Mesenchymal stem cell (in vitro differentiated cells and primary cell): ENCODE measurements at regions not wholly inside any gene's neighbourhood (a gene's known extent, or its start where the extent isn't known, plus 50 kb on each side); places are given as distances from the start of the nearest gene placed in this dataset.

Source experiments
- DNase-seq: peaks from one replicate; pipeline ENCODE4 v3.0.0-alpha.2; 2013
- H2AFZ ChIP-seq: one replicate; pipeline ENCODE4 v1.6.1; 2013; ENCODE audit warnings: low read depth, mild to moderate bottlenecking, control low read depth, inconsistent platforms, low read length, moderate library complexity
- H2AK5ac ChIP-seq: 2 replicates; pipeline ENCODE4 v1.6.1; 2013; ENCODE audit warnings: low read length, moderate library complexity, mild to moderate bottlenecking, inconsistent platforms; ENCODE audit not compliant: severe bottlenecking
- H2BK120ac ChIP-seq: one replicate; pipeline ENCODE4 v1.6.1; 2013; ENCODE audit warnings: low read depth, mild to moderate bottlenecking, inconsistent platforms, low read length, moderate library complexity
- H2BK12ac ChIP-seq, 2 experiments: one replicate each; pipeline ENCODE4 v1.6.1; 2013; ENCODE audit warnings: inconsistent platforms in 2 of 2, low read length in 2 of 2, mild to moderate bottlenecking in 2 of 2, moderate library complexity in 2 of 2, control low read depth in 1 of 2
- H2BK15ac ChIP-seq: one replicate; pipeline ENCODE4 v1.6.1; 2013; ENCODE audit warnings: mild to moderate bottlenecking, low read depth, inconsistent platforms; ENCODE audit not compliant: poor library complexity, severe bottlenecking
- H2BK5ac ChIP-seq: 2 replicates; pipeline ENCODE4 v1.6.1; 2013; ENCODE audit warnings: low read depth, mild to moderate bottlenecking, low read length, control low read depth, inconsistent platforms; ENCODE audit not compliant: poor library complexity, severe bottlenecking
- H3K14ac ChIP-seq, 2 experiments: one replicate each; pipeline ENCODE4 v1.6.1; 2013; ENCODE audit warnings: inconsistent platforms in 2 of 2, low read length in 2 of 2, control low read depth in 1 of 2, mild to moderate bottlenecking in 1 of 2, moderate library complexity in 1 of 2
- H3K18ac ChIP-seq, 2 experiments: one replicate each; pipeline ENCODE4 v1.6.1; 2013; ENCODE audit warnings: inconsistent platforms in 2 of 2, low read length in 2 of 2, control low read depth in 1 of 2, low read depth in 1 of 2, mild to moderate bottlenecking in 1 of 2
- H3K23ac ChIP-seq, 2 experiments: one replicate each; pipeline ENCODE4 v1.6.1; 2013; ENCODE audit warnings: inconsistent platforms in 2 of 2, low read length in 2 of 2, mild to moderate bottlenecking in 2 of 2, moderate library complexity in 2 of 2, control low read depth in 1 of 2
- H3K27ac ChIP-seq: 2 replicates; pipeline ENCODE4 v1.5.1; 2013; ENCODE audit warnings: mild to moderate bottlenecking, moderate library complexity, low read length, control low read depth, inconsistent platforms; ENCODE audit not compliant: poor library complexity, severe bottlenecking
- H3K27me3 ChIP-seq, 2 experiments: 2 replicates each; pipeline versions ENCODE4 v1.6.1 to v1.7.0; 2013; ENCODE audit warnings: low read length in 2 of 2, mild to moderate bottlenecking in 2 of 2, moderate library complexity in 2 of 2, control low read depth in 1 of 2, inconsistent platforms in 1 of 2; ENCODE audit not compliant: control insufficient read depth in 1 of 2, insufficient read depth in 1 of 2
- H3K36me3 ChIP-seq, 2 experiments: 2 replicates each; pipeline versions ENCODE4 v1.6.1 to v1.7.0; 2013; ENCODE audit warnings: low read length in 2 of 2, control low read depth in 1 of 2, inconsistent platforms in 1 of 2, low read depth in 1 of 2, mild to moderate bottlenecking in 1 of 2; ENCODE audit not compliant: insufficient read depth in 2 of 2, control insufficient read depth in 1 of 2
- H3K4ac ChIP-seq, 2 experiments: one replicate each; pipeline ENCODE4 v1.6.1; 2013; ENCODE audit warnings: inconsistent platforms in 2 of 2, low read length in 2 of 2, mild to moderate bottlenecking in 2 of 2, moderate library complexity in 2 of 2, control low read depth in 1 of 2, low read depth in 1 of 2
- H3K4me1 ChIP-seq: 2 replicates; pipeline ENCODE4 v1.6.1; 2013; ENCODE audit warnings: low read depth, low read length, control low read depth; ENCODE audit not compliant: control insufficient read depth, insufficient read depth
- H3K4me2 ChIP-seq: 2 replicates; pipeline ENCODE4 v1.6.1; 2013; ENCODE audit warnings: low read length, mild to moderate bottlenecking, inconsistent platforms; ENCODE audit not compliant: poor library complexity, severe bottlenecking
- H3K4me3 ChIP-seq, 2 experiments: 2 replicates each; pipeline versions ENCODE4 v1.5.1 to v1.7.0; 2013; ENCODE audit warnings: low read length in 2 of 2, mild to moderate bottlenecking in 2 of 2, control low read depth in 1 of 2, low read depth in 1 of 2; ENCODE audit not compliant: insufficient read depth in 1 of 2
- H3K79me1 ChIP-seq: replicated peaks from 2 replicates; pipeline ENCODE4 v1.6.1; 2013; ENCODE audit warnings: mild to moderate bottlenecking, control low read depth, low read length, inconsistent platforms; ENCODE audit not compliant: poor library complexity, severe bottlenecking
- H3K9ac ChIP-seq: 2 replicates; pipeline ENCODE4 v1.7.0; 2013; ENCODE audit warnings: mild to moderate bottlenecking, low read length, moderate library complexity
- H3K9me3 ChIP-seq: 2 replicates; pipeline ENCODE4 v1.7.0; 2013; ENCODE audit warnings: mild to moderate bottlenecking, low read length; ENCODE audit not compliant: control insufficient read depth
- H4K8ac ChIP-seq: one replicate; pipeline ENCODE4 v1.6.1; 2013; ENCODE audit warnings: inconsistent platforms, mild to moderate bottlenecking, low read length, moderate library complexity
- H4K91ac ChIP-seq: one replicate; pipeline ENCODE4 v1.6.1; 2013; ENCODE audit warnings: mild to moderate bottlenecking, low read length, inconsistent platforms
- WGBS: methylation state at CpG from one replicate; pipeline ENCODE4 v1.1.7; 2013; ENCODE audit warnings: mixed read lengths; 5-methylcytosine and 5-hydroxymethylcytosine counted together

DNA sequence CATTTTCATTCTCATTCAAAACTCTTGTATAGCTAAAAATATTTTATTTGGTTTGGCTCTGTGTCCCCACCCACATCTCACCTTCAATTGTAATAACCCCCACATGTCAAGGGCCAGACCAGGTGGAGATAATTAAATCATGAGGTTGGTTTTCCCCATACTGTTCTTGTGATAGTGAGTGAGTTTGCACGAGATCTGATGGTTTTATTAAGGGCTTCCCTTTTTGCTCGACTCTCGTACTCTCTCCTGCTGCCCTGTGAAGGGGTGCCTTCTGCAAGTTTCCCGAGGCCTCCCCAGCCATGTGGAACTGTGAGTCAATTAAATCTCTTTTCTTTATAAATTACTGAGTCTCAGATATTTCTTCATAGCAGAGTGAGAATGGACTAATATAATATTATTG is 768.0 kb downstream of the STIM2 start:
- Histone ChIP-seq H4K8ac (no peak overlapping the region), H2BK15ac (no peak overlapping the region), H2BK120ac (no peak overlapping the region), H2BK12ac (no peak overlapping the region), H3K18ac (no peak overlapping the region), H3K36me3 (no peaks in the 10 kb centered on the region), H2BK5ac (no peak overlapping the region), H3K4me3 (no peak overlapping the region), H3K79me1 (no peaks in the 10 kb centered on the region), H2AFZ (no peak overlapping the region), H3K14ac (no peak overlapping the region), H3K27me3 (no peaks in the 10 kb centered on the region), H3K27ac (no peak overlapping the region), H2AK5ac (no peak overlapping the region), H3K9ac (no peak overlapping the region), H3K9me3 (no peaks in the 10 kb centered on the region), H3K23ac (no peak overlapping the region), H3K4me2 (no peak overlapping the region), H4K91ac (no peak overlapping the region), H3K4ac (no peak overlapping the region), H3K4me1 (no peaks in the 10 kb centered on the region)
- DNase-seq = no peak
- 100% methylated on average over 1 of the region's 4 CpGs for WGBS

DNA sequence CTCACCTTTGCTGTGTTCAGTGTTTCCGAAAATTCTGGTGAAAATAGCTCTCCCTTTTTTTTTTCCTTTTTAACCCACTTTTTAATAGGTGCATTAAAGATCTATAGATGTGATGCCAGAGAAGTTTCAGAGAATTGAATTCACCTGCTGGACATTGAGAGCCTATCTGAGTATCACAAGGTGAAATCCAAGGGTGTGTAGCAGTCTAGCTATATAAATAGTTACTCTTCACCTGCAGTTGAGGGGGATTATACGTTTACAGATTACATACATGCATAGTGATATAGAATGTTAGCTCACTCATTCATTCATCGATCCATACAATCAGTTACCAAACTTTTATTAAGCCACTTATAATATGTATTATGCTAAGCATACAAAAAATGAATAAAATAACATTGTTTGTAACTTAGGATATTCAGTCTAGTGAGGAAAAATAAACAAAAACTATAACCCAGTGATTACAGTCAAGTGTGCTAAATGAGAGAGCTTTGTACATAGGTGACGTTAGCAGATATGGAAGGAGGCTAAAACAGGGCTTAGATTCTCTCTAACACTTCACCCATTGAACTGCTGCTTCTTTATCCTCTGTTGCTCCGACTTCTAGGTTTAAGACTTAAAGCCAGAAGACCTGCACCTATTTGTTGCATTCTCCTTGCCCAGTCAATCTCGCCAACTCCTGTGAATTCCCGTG is 769.0 kb downstream of the STIM2 start:
- no peak overlapping the region for H3K27ac ChIP-seq
- H3K23ac ChIP-seq = no peak overlapping the region
- H3K4ac ChIP-seq = no peak overlapping the region
- H2BK15ac ChIP-seq = no peak overlapping the region
- DNase-seq = no peak
- no peak overlapping the region for H3K4me3 ChIP-seq
- H3K4me1 ChIP-seq = no peaks in the 10 kb centered on the region
- no peak overlapping the region for H2AFZ ChIP-seq
- WGBS = 96% methylated on average over 4 of the region's 7 CpGs
- H2AK5ac ChIP-seq = no peak overlapping the region
- H3K27me3 ChIP-seq = no peaks in the 10 kb centered on the region
- H3K79me1 ChIP-seq = no peaks in the 10 kb centered on the region
- H2BK5ac ChIP-seq = no peak overlapping the region
- no peak overlapping the region for H2BK12ac ChIP-seq
- no peak overlapping the region for H3K14ac ChIP-seq
- H2BK120ac ChIP-seq = no peak overlapping the region
- H3K9ac ChIP-seq = no peak overlapping the region
- H4K91ac ChIP-seq = no peak overlapping the region
- no peak overlapping the region for H3K4me2 ChIP-seq
- no peak overlapping the region for H4K8ac ChIP-seq
- no peak overlapping the region for H3K18ac ChIP-seq
- H3K9me3 ChIP-seq = no peaks in the 10 kb centered on the region
- H3K36me3 ChIP-seq = no peaks in the 10 kb centered on the region

DNA sequence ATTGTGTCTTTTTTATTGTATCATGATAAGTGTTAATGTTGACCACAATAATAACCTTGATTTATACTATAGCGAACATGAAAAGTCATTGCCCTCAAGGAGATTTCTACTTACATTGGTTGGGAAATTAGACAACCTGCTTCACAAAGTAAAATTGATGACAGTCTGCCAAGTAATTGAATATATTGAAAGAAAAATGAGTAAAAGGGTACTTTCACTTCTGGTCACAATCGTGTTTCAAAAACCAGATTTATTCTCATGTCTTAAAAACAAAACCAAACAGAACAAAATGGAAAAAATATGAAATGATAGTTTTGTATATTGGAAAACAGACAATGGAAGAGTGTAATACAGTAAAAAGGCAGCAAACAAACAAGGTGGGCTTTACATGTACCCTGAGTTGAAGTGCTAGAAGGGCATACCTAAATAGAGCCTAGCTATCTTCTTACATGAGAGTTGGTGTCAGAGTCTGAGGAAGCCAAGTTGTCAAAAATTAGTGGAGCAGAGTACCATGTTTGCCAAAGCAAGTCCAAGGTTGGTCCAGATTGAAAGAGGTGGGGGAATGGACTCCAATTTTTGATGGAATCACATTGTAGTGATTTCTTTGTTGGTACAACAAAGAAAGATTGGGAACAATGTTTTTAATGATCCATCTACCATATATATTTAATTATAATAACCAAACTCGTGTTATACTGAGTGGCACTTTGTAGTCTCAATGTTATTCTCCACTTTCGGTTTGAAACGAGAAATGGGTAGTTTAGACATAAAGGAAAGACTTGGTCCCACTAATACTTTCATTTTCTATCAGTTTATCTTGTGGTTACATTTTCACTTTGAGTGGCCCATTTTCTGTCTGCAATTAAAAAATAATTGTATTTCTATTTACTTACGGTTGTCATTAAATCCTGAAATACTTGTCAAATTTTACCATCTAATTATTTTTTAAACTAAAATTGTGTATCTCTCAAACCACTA is 775.6 kb downstream of the STIM2 start:
- H3K23ac ChIP-seq = no peak overlapping the region
- no peak overlapping the region for H2BK15ac ChIP-seq
- H3K27ac ChIP-seq = no peak overlapping the region
- H3K4me3 ChIP-seq = no peak overlapping the region
- no peak overlapping the region for H2AK5ac ChIP-seq
- DNase-seq = no peak
- H3K36me3 ChIP-seq = no peaks in the 10 kb centered on the region
- no peak overlapping the region for H3K18ac ChIP-seq
- H3K9me3 ChIP-seq = no peaks in the 10 kb centered on the region
- H2BK12ac ChIP-seq = no peak overlapping the region
- no peak overlapping the region for H2BK120ac ChIP-seq
- 100% methylated on average over 2 of the region's 6 CpGs for WGBS
- no peaks in the 10 kb centered on the region for H3K79me1 ChIP-seq
- no peak overlapping the region for H4K91ac ChIP-seq
- H3K4ac ChIP-seq = no peak overlapping the region
- no peak overlapping the region for H3K9ac ChIP-seq
- H3K27me3 ChIP-seq = no peaks in the 10 kb centered on the region
- H3K4me1 ChIP-seq = no peaks in the 10 kb centered on the region
- H3K14ac ChIP-seq = no peak overlapping the region
- no peak overlapping the region for H4K8ac ChIP-seq
- H2BK5ac ChIP-seq = no peak overlapping the region
- no peak overlapping the region for H3K4me2 ChIP-seq
- no peak overlapping the region for H2AFZ ChIP-seq

DNA sequence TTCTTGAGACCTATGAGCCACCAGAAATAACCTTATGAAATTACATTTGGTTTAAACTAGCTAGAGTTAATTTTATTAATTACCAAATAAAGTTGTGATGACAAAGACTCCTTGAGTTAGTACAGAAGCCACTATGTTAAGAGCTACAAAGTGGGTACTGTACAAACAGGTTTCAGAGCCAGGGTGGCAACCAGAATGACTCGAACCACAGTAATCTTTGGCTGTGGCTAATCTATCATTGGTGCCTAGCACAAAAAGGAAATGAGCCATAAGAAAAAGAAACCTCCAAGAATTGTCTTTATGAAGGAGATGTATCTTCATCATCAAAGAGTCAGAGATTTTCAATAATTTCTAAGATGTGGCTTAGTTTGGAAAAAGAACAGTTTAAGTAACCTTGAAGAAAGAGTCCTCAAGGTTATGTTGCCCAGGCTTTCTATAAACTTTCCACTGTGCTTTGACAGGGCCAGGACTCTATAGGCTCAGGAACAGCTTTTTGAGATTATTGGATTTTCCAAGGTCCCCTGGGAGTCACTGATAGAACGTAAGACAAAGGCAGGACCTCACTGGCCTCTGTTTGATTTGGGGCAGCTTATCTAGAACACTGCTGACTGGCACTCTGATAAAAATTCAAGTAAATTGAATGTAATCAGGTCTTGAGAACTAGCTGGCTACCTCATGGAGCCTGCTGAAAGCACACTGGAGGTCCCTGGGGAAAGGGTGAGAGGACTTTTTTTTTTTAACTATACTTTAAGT is 777.7 kb downstream of the STIM2 start:
- Histone ChIP-seq H2BK12ac (no peak overlapping the region), H3K4me2 (no peak overlapping the region), H4K91ac (no peak overlapping the region), H3K23ac (no peak overlapping the region), H2BK5ac (no peak overlapping the region), H3K27me3 (no peaks in the 10 kb centered on the region), H3K79me1 (no peaks in the 10 kb centered on the region), H2BK15ac (no peak overlapping the region), H3K4me3 (no peak overlapping the region), H3K9me3 (no peaks in the 10 kb centered on the region), H3K14ac (no peak overlapping the region), H2BK120ac (no peak overlapping the region), H3K4ac (no peak overlapping the region), H3K36me3 (no peaks in the 10 kb centered on the region), H3K18ac (no peak overlapping the region), H3K4me1 (no peaks in the 10 kb centered on the region), H3K27ac (no peak overlapping the region), H3K9ac (no peak overlapping the region), H4K8ac (no peak overlapping the region), H2AK5ac (no peak overlapping the region), H2AFZ (no peak overlapping the region)
- DNase-seq = no peak
- 87% methylated on average over 2 of the region's 2 CpGs for WGBS
